Lower leg skin (tissue), 3 donors: ENCODE measurements at regions not wholly inside any gene's neighbourhood (a gene's known extent, or its start where the extent isn't known, plus 50 kb on each side); places are given as distances from the start of the nearest gene placed in this dataset.

Source experiments
- CTCF ChIP-seq, 3 donors: fragments of 450-650 bp; IDR thresholded peaks; one replicate each; pipeline ENCODE4 v1.5.1; 2016; ENCODE audit warnings: antibody characterized with exemption in 3 of 3, mild to moderate bottlenecking in 3 of 3, moderate library complexity in 2 of 3
- POLR2A ChIP-seq, 2 donors: fragments of 450-650 bp; IDR thresholded peaks; one replicate each; pipeline ENCODE4 v1.6.1; 2016 to 2017; ENCODE audit warnings: antibody characterized with exemption in 2 of 2, mild to moderate bottlenecking in 1 of 2, moderate library complexity in 1 of 2

GRCh38 chr5:168140241-168140640 is 151.2 kb upstream of the WWC1 start:
- TF ChIP-seq CTCF (IDR thresholded peaks at IDR 0.05) = no peak
- TF ChIP-seq POLR2A (IDR thresholded peaks at IDR 0.05) = no peak
